CD4-positive, alpha-beta T cell (primary cell): ENCODE measurements at regions not wholly inside any gene's neighbourhood (a gene's known extent, or its start where the extent isn't known, plus 50 kb on each side); places are given as distances from the start of the nearest gene placed in this dataset.
A peak's percentile ranks its signal among the peaks of the same experiment; 100 is the strongest.

ENCODE experiments used
- ATAC-seq: fragments of 200-7000 bp; cut with Tn5 transposase; one replicate; pipeline ENCODE4 v1.10.0; 2022; ENCODE audit warnings: mild to moderate bottlenecking; ENCODE audit not compliant: poor library complexity
- CTCF ChIA-PET: fragments of 350-600 bp; sonication (Branson Sonifier 250); formaldehyde crosslinking; loops from one replicate; lab custom pipeline; 2021; ENCODE audit warnings: antibody characterized with exemption, inconsistent platforms; lab: Charles Lee
- POLR2A ChIA-PET: fragments of 350-600 bp; sonication (Branson Sonifier 250); formaldehyde crosslinking; loops from one replicate; lab custom pipeline; 2021; ENCODE audit warnings: antibody characterized with exemption, inconsistent platforms; lab: Charles Lee
- DNase-seq, 14 experiments: peaks; one replicate each; pipeline ENCODE4 v3.0.0-alpha.2; 2013 to 2020; ENCODE audit warnings: mixed read lengths in 2 of 14
- H3K27ac ChIP-seq, 2 donors: one replicate each; pipeline versions ENCODE4 v1.5.1 to v1.7.0; 2013; ENCODE audit warnings: low read length in 2 of 2, low read depth in 1 of 2, mild to moderate bottlenecking in 1 of 2
- H3K27me3 ChIP-seq, 2 experiments: 1 replicate in 1 of 2; 2 replicates in 1 of 2; pipeline versions ENCODE4 v1.6.1 to v1.7.0; 2013; ENCODE audit warnings: low read length in 2 of 2, control low read depth in 1 of 2, mild to moderate bottlenecking in 1 of 2, moderate library complexity in 1 of 2; ENCODE audit not compliant: insufficient read depth in 2 of 2, control insufficient read depth in 1 of 2
- H3K36me3 ChIP-seq: one replicate; pipeline ENCODE4 v1.6.1; 2013; ENCODE audit warnings: low read length, control low read depth; ENCODE audit not compliant: insufficient read depth
- H3K4me1 ChIP-seq: one replicate; pipeline ENCODE4 v1.6.1; 2013; ENCODE audit warnings: low read length, control low read depth; ENCODE audit not compliant: insufficient read depth
- H3K4me3 ChIP-seq: one replicate; pipeline ENCODE4 v1.5.1; 2013; ENCODE audit warnings: mild to moderate bottlenecking, low read length, moderate library complexity
- H3K9me3 ChIP-seq, 2 experiments: 1 replicate in 1 of 2; 2 replicates in 1 of 2; pipeline versions ENCODE4 v1.6.1 to v1.7.0; 2013; ENCODE audit warnings: low read length in 2 of 2, mild to moderate bottlenecking in 2 of 2, control low read depth in 1 of 2, moderate library complexity in 1 of 2; ENCODE audit not compliant: control insufficient read depth in 1 of 2, insufficient read depth in 1 of 2
- H3K27ac Mint-ChIP-seq: one replicate; pipeline ENCODE4 v1.8.0; 2020; ENCODE audit warnings: mixed read lengths
- H3K27me3 Mint-ChIP-seq: one replicate; pipeline ENCODE4 v1.8.0; 2021; ENCODE audit warnings: mixed read lengths
- H3K36me3 Mint-ChIP-seq: one replicate; pipeline ENCODE4 v1.8.0; 2021; ENCODE audit warnings: low read depth, mixed read lengths
- H3K4me1 Mint-ChIP-seq: one replicate; pipeline ENCODE4 v1.8.0; 2021; ENCODE audit warnings: low read depth, mixed read lengths
- H3K4me3 Mint-ChIP-seq: one replicate; pipeline ENCODE4 v1.8.0; 2020; ENCODE audit warnings: mild to moderate bottlenecking, mixed read lengths
- H3K9me3 Mint-ChIP-seq: one replicate; pipeline ENCODE4 v1.8.0; 2020; ENCODE audit warnings: mixed read lengths
- intact Hi-C, 2 experiments: fragments of 100-400 bp; cut with DNase I in 1 of 2; cut with micrococcal nuclease in 1 of 2; formaldehyde crosslinking; loops; one replicate each; pipeline versions ENCODE4 v1.15.1 to v1.9.0; 2023 to 2025; cut with DNase I, micrococcal nuclease
- TF ChIP-seq, protein P1 (sequence below): fragments of 200-600 bp; IDR thresholded peaks from one replicate; pipeline ENCODE4 v1.8.0; 2022; ENCODE audit warnings: antibody characterized with exemption, mild to moderate bottlenecking

- H3K27ac ChIP-seq = no peak overlapping the region
- no peaks in the 10 kb centered on the region for H3K36me3 ChIP-seq
- TF ChIP-seq, protein P1, sequence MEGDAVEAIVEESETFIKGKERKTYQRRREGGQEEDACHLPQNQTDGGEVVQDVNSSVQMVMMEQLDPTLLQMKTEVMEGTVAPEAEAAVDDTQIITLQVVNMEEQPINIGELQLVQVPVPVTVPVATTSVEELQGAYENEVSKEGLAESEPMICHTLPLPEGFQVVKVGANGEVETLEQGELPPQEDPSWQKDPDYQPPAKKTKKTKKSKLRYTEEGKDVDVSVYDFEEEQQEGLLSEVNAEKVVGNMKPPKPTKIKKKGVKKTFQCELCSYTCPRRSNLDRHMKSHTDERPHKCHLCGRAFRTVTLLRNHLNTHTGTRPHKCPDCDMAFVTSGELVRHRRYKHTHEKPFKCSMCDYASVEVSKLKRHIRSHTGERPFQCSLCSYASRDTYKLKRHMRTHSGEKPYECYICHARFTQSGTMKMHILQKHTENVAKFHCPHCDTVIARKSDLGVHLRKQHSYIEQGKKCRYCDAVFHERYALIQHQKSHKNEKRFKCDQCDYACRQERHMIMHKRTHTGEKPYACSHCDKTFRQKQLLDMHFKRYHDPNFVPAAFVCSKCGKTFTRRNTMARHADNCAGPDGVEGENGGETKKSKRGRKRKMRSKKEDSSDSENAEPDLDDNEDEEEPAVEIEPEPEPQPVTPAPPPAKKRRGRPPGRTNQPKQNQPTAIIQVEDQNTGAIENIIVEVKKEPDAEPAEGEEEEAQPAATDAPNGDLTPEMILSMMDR = no peak
- no peak overlapping the region for H3K27ac Mint-ChIP-seq
- no peak for DNase-seq
- ChIA-PET POLR2A (no interaction called here), CTCF (no interaction called here)
- no peaks in the 10 kb centered on the region for H3K27me3 Mint-ChIP-seq
- H3K9me3 ChIP-seq = no peaks in the 10 kb centered on the region
- H3K27me3 ChIP-seq = no peaks in the 10 kb centered on the region
- ATAC-seq = no peak
- H3K4me1 Mint-ChIP-seq = peaks cover 11% of the 10 kb centered on the region
- H3K4me3 Mint-ChIP-seq = no peak overlapping the region
- H3K4me1 ChIP-seq = no peaks in the 10 kb centered on the region
- H3K9me3 Mint-ChIP-seq = no peaks in the 10 kb centered on the region
- intact Hi-C loops = no loop called here
- no peaks in the 10 kb centered on the region for H3K36me3 Mint-ChIP-seq
- H3K4me3 ChIP-seq = no peak overlapping the region
Measured at GRCh38 chr4:11105715-11106114, 323.0 kb downstream of the HS3ST1 start.

DNA sequence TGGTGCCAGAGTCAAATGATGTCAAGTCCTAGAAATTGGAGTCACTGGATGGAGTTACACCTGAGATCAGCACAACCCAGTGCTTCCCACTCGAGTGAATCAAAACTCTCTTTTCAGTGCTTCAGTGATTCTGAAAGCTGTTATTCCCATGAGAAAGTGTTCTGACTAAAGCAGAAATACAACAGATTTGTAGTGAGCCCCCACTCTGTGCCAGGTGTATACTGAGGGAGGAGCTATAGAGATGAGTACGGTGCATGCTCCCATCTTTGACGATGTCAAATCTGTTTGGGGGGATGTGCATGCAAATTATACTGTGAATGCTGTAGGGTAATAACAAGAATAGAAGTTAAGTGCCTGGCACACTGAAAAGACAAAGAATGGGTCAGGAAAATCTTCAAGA is 330.2 kb downstream of the HS3ST1 start:
- H3K27me3 ChIP-seq = no peaks in the 10 kb centered on the region
- POLR2A ChIA-PET = no interaction called here
- DNase-seq = no peak
- no peaks in the 10 kb centered on the region for H3K4me1 ChIP-seq
- Mint-ChIP-seq H3K27me3 (no peaks in the 10 kb centered on the region), H3K4me3 (no peak overlapping the region), H3K4me1 (peaks cover 38% of the 10 kb centered on the region), H3K36me3 (no peaks in the 10 kb centered on the region), H3K9me3 (no peaks in the 10 kb centered on the region), H3K27ac (peak overlapping the region; percentile 71)
- H3K36me3 ChIP-seq = no peaks in the 10 kb centered on the region
- intact Hi-C loops = no loop called here
- H3K27ac ChIP-seq = no peak overlapping the region
- no peak overlapping the region for H3K4me3 ChIP-seq
- CTCF ChIA-PET = no interaction called here
- no peaks in the 10 kb centered on the region for H3K9me3 ChIP-seq
- ATAC-seq = no peak
- TF ChIP-seq, protein P1 = no peak

DNA sequence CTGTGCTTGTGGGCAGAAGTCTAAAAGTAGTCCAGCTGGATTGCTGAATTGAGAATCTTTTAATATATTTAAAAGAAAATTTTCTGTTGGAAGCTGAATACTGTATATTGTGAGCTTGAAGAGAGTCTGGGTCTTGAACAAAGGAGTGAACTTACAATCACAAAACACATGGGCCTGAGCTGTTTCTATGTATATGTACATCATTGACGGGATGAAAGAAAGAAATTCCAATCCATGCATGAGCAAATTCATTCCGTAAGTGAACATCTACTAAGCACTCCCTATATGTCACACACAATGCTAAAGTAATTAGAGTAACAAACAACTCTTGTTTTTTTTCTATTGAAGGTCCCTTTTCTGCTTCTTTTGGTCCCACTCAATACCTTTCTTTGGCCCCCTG is 331.0 kb downstream of the HS3ST1 start:
- no peaks in the 10 kb centered on the region for H3K4me1 ChIP-seq
- DNase-seq = no peak
- Mint-ChIP-seq H3K27me3 (no peaks in the 10 kb centered on the region), H3K27ac (no peak overlapping the region), H3K36me3 (no peaks in the 10 kb centered on the region), H3K4me3 (no peak overlapping the region), H3K9me3 (no peaks in the 10 kb centered on the region), H3K4me1 (peaks cover 38% of the 10 kb centered on the region)
- no peak overlapping the region for H3K4me3 ChIP-seq
- no peak overlapping the region for H3K27ac ChIP-seq
- no peaks in the 10 kb centered on the region for H3K27me3 ChIP-seq
- ChIA-PET CTCF (no interaction called here), POLR2A (no interaction called here)
- no peaks in the 10 kb centered on the region for H3K9me3 ChIP-seq
- H3K36me3 ChIP-seq = no peaks in the 10 kb centered on the region
- intact Hi-C loops = no loop called here
- TF ChIP-seq, protein P1 = no peak
- ATAC-seq = no peak
